ENCODE measurements at regions not wholly inside any gene's neighbourhood (a gene's known extent, or its start where the extent isn't known, plus 50 kb on each side); places are given as distances from the start of the nearest gene placed in this dataset.
"Not testable (repeated sequence)": the region's sequence is repeated elsewhere in the genome, so short reads cannot be mapped to it uniquely, and the experiment has no call there.

- no peak overlapping the region for H3K4me3 ChIP-seq (ENCODE audit: control insufficient read depth, low read depth, low read length)
These were observed 60.0 kb upstream of the VIPR2 start for GRCh38 chr7:159204664-159205063.

GRCh38 chr7:159203253-159203652 lies 58.6 kb upstream of the VIPR2 start:
- DNase-seq (ENCODE audit: low read depth); H3K4me3 ChIP-seq (ENCODE audit: control insufficient read depth, low read depth, low read length): not testable (repeated sequence)

More at GRCh38 chr7:159204664-159205063, 60.0 kb upstream of the VIPR2 start:
- TF ChIP-seq, protein P1, sequence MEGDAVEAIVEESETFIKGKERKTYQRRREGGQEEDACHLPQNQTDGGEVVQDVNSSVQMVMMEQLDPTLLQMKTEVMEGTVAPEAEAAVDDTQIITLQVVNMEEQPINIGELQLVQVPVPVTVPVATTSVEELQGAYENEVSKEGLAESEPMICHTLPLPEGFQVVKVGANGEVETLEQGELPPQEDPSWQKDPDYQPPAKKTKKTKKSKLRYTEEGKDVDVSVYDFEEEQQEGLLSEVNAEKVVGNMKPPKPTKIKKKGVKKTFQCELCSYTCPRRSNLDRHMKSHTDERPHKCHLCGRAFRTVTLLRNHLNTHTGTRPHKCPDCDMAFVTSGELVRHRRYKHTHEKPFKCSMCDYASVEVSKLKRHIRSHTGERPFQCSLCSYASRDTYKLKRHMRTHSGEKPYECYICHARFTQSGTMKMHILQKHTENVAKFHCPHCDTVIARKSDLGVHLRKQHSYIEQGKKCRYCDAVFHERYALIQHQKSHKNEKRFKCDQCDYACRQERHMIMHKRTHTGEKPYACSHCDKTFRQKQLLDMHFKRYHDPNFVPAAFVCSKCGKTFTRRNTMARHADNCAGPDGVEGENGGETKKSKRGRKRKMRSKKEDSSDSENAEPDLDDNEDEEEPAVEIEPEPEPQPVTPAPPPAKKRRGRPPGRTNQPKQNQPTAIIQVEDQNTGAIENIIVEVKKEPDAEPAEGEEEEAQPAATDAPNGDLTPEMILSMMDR (conservative IDR thresholded peaks at IDR 0.05; ENCODE audit: control insufficient read depth, insufficient read depth, low read depth, low read length): no peak
- no peak for DNase-seq (ENCODE audit: low read depth)

- no peak for DNase-seq (ENCODE audit: low read depth)
- TF ChIP-seq, protein P1 (conservative IDR thresholded peaks at IDR 0.05; ENCODE audit: control insufficient read depth, insufficient read depth, low read depth, low read length): no peak
- H3K4me3 ChIP-seq (ENCODE audit: control insufficient read depth, low read depth, low read length): no peak overlapping the region
These were observed 57.2 kb upstream of the VIPR2 start for GRCh38 chr7:159201722-159202330.

- no peak overlapping the region for H3K4me3 ChIP-seq (ENCODE audit: control insufficient read depth, low read depth, low read length)
- no peak for DNase-seq (ENCODE audit: low read depth)
- TF ChIP-seq, protein P1 (conservative IDR thresholded peaks at IDR 0.05; ENCODE audit: control insufficient read depth, insufficient read depth, low read depth, low read length): no peak
These were observed 55.8 kb upstream of the VIPR2 start for GRCh38 chr7:159200421-159200820.

DNA sequence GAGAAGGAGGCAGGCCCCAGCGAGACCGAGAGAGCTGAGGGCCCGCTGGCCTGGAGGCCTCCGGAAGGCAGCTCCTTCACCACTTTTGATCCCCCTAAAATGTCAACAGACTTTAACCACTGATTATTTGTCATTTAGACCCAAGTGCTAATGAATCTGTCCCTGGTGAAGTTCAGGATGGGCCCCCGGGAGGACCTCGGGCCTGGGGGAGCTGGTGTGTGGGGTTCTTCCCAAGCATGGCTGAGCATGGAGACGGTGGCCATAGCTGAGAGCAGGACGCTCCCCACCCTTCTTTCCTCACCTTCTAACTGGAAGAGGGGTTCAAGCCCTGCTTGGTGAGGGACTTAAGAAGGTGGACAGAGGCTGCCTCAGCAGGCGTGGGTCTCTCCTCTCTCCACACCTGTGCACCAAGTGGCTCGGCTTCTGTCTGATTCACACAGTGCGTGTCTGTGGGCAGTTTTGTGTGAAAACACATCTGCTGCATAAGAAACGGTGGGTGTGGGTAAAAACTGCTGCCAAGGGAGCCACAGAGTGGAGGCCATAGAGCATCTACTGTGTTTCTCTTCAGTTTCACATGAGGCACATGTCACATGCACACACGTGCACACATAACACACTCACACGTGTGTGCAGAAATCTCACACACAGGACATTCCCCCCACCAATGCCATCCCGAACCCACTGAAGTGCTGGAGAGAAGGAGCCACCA lies 53.5 kb upstream of the VIPR2 start:
- DNase-seq (ENCODE audit: low read depth): no peak
- no peak overlapping the region for H3K4me3 ChIP-seq (ENCODE audit: control insufficient read depth, low read depth, low read length)
- TF ChIP-seq, protein P1 (conservative IDR thresholded peaks at IDR 0.05; ENCODE audit: control insufficient read depth, insufficient read depth, low read depth, low read length): no peak

GRCh38 chr7:159197066-159197975 lies 52.7 kb upstream of the VIPR2 start:
- no peak overlapping the region for H3K4me3 ChIP-seq (ENCODE audit: control insufficient read depth, low read depth, low read length)
- DNase-seq (ENCODE audit: low read depth): no peak

More at GRCh38 chr7:159197066-159197975, 52.7 kb upstream of the VIPR2 start:
- TF ChIP-seq, protein P1 (conservative IDR thresholded peaks at IDR 0.05; ENCODE audit: control insufficient read depth, insufficient read depth, low read depth, low read length): no peak

Measured in fibroblast of mammary gland (primary cell).